ENCODE measurements at regions not wholly inside any gene's neighbourhood (a gene's known extent, or its start where the extent isn't known, plus 50 kb on each side); places are given as distances from the start of the nearest gene placed in this dataset.
"Not testable (repeated sequence)": the region's sequence is repeated elsewhere in the genome, so short reads cannot be mapped to it uniquely, and the experiment has no call there.

- H3K27me3 ChIP-seq (ENCODE audit: insufficient read depth, low read length); H3K9ac ChIP-seq (ENCODE audit: low read depth, low read length); H3K36me3 ChIP-seq (ENCODE audit: insufficient read depth, low read length): not testable (repeated sequence)
Measured at GRCh38 chr5:105602406-105602805, 2039.8 kb upstream of the NUDT12 start.

GRCh38 chr5:105593011-105593760 is 2030.6 kb upstream of the NUDT12 start:
- Histone ChIP-seq H3K9me3 (ENCODE audit: insufficient read depth, low read depth, low read length) (no peaks in the 10 kb centered on the region), H3K9ac (ENCODE audit: low read depth, low read length) (no peak overlapping the region), H3K36me3 (ENCODE audit: insufficient read depth, low read length) (no peaks in the 10 kb centered on the region), H3K27ac (ENCODE audit: low read depth, low read length) (no peak overlapping the region), H3K4me3 (ENCODE audit: low read length) (no peak overlapping the region), H3K4me1 (ENCODE audit: insufficient read depth, low read length) (no peaks in the 10 kb centered on the region), H3K27me3 (ENCODE audit: insufficient read depth, low read length) (no peaks in the 10 kb centered on the region)
- WGBS = 97% methylated on average over 5 of the region's 6 CpGs

More at GRCh38 chr5:105602406-105602805, 2039.8 kb upstream of the NUDT12 start:
- not testable (repeated sequence) for H3K4me1 ChIP-seq (ENCODE audit: insufficient read depth, low read length); H3K4me3 ChIP-seq (ENCODE audit: low read length); H3K27ac ChIP-seq (ENCODE audit: low read depth, low read length)
- peaks cover 18% of the 10 kb centered on the region; the same call in 1 of the 2 replicates for H3K9me3 ChIP-seq (ENCODE audit: insufficient read depth, low read depth, low read length)

- Histone ChIP-seq H3K27me3 (ENCODE audit: insufficient read depth, low read length) (no peaks in the 10 kb centered on the region), H3K9me3 (ENCODE audit: insufficient read depth, low read depth, low read length) (no peaks in the 10 kb centered on the region), H3K36me3 (ENCODE audit: insufficient read depth, low read length) (no peaks in the 10 kb centered on the region), H3K4me1 (ENCODE audit: insufficient read depth, low read length) (no peaks in the 10 kb centered on the region), H3K4me3 (ENCODE audit: low read length) (no peak overlapping the region), H3K9ac (ENCODE audit: low read depth, low read length) (no peak overlapping the region), H3K27ac (ENCODE audit: low read depth, low read length) (no peak overlapping the region)
- WGBS = 93% methylated on average over 4 of the region's 6 CpGs
Measured at GRCh38 chr5:105587963-105588662, 2025.5 kb upstream of the NUDT12 start.

GRCh38 chr5:105581988-105582690 is 2019.5 kb upstream of the NUDT12 start:
- Histone ChIP-seq H3K27ac (ENCODE audit: low read depth, low read length) (no peak overlapping the region), H3K4me3 (ENCODE audit: low read length) (no peak overlapping the region), H3K27me3 (ENCODE audit: insufficient read depth, low read length) (no peaks in the 10 kb centered on the region), H3K36me3 (ENCODE audit: insufficient read depth, low read length) (no peaks in the 10 kb centered on the region), H3K9ac (ENCODE audit: low read depth, low read length) (no peak overlapping the region), H3K4me1 (ENCODE audit: insufficient read depth, low read length) (no peaks in the 10 kb centered on the region), H3K9me3 (ENCODE audit: insufficient read depth, low read depth, low read length) (no peaks in the 10 kb centered on the region)
- WGBS = 77% methylated on average over 6 of the region's 7 CpGs

GRCh38 chr5:105573575-105573974 is 2011.0 kb upstream of the NUDT12 start:
- Histone ChIP-seq H3K4me3 (ENCODE audit: low read length) (no peak overlapping the region), H3K36me3 (ENCODE audit: insufficient read depth, low read length) (no peaks in the 10 kb centered on the region), H3K27ac (ENCODE audit: low read depth, low read length) (no peak overlapping the region), H3K27me3 (ENCODE audit: insufficient read depth, low read length) (no peaks in the 10 kb centered on the region), H3K9me3 (ENCODE audit: insufficient read depth, low read depth, low read length) (no peaks in the 10 kb centered on the region), H3K9ac (ENCODE audit: low read depth, low read length) (no peak overlapping the region), H3K4me1 (ENCODE audit: insufficient read depth, low read length) (no peaks in the 10 kb centered on the region)

- Histone ChIP-seq H3K9ac (ENCODE audit: low read depth, low read length) (no peak overlapping the region), H3K4me3 (ENCODE audit: low read length) (no peak overlapping the region), H3K4me1 (ENCODE audit: insufficient read depth, low read length) (no peaks in the 10 kb centered on the region), H3K36me3 (ENCODE audit: insufficient read depth, low read length) (no peaks in the 10 kb centered on the region), H3K27ac (ENCODE audit: low read depth, low read length) (no peak overlapping the region), H3K9me3 (ENCODE audit: insufficient read depth, low read depth, low read length) (no peaks in the 10 kb centered on the region), H3K27me3 (ENCODE audit: insufficient read depth, low read length) (no peaks in the 10 kb centered on the region)
- 100% methylated on average over 1 of the region's 1 CpG for WGBS
Measured at GRCh38 chr5:105565531-105565930, 2002.9 kb upstream of the NUDT12 start.

- Histone ChIP-seq H3K4me3 (ENCODE audit: low read length) (no peak overlapping the region), H3K36me3 (ENCODE audit: insufficient read depth, low read length) (no peaks in the 10 kb centered on the region), H3K9ac (ENCODE audit: low read depth, low read length) (no peak overlapping the region), H3K9me3 (ENCODE audit: insufficient read depth, low read depth, low read length) (no peaks in the 10 kb centered on the region), H3K27me3 (ENCODE audit: insufficient read depth, low read length) (no peaks in the 10 kb centered on the region), H3K27ac (ENCODE audit: low read depth, low read length) (no peak overlapping the region), H3K4me1 (ENCODE audit: insufficient read depth, low read length) (no peaks in the 10 kb centered on the region)
- WGBS = 97% methylated on average over 8 of the region's 8 CpGs
Measured at GRCh38 chr5:105563842-105564241, 2001.3 kb upstream of the NUDT12 start.

- Histone ChIP-seq H3K27me3 (ENCODE audit: insufficient read depth, low read length) (no peaks in the 10 kb centered on the region), H3K9me3 (ENCODE audit: insufficient read depth, low read depth, low read length) (no peaks in the 10 kb centered on the region), H3K9ac (ENCODE audit: low read depth, low read length) (no peak overlapping the region), H3K4me1 (ENCODE audit: insufficient read depth, low read length) (no peaks in the 10 kb centered on the region), H3K36me3 (ENCODE audit: insufficient read depth, low read length) (no peaks in the 10 kb centered on the region), H3K4me3 (ENCODE audit: low read length) (no peak overlapping the region), H3K27ac (ENCODE audit: low read depth, low read length) (no peak overlapping the region)
- 88% methylated on average over 3 of the region's 4 CpGs for WGBS
Measured at GRCh38 chr5:105554568-105555169, 1992.1 kb upstream of the NUDT12 start.

- Histone ChIP-seq H3K27ac (ENCODE audit: low read depth, low read length) (no peak overlapping the region), H3K4me3 (ENCODE audit: low read length) (no peak overlapping the region), H3K4me1 (ENCODE audit: insufficient read depth, low read length) (peaks cover 8% of the 10 kb centered on the region; the same call in 1 of the 2 replicates), H3K27me3 (ENCODE audit: insufficient read depth, low read length) (no peaks in the 10 kb centered on the region), H3K36me3 (ENCODE audit: insufficient read depth, low read length) (no peaks in the 10 kb centered on the region), H3K9me3 (ENCODE audit: insufficient read depth, low read depth, low read length) (no peaks in the 10 kb centered on the region), H3K9ac (ENCODE audit: low read depth, low read length) (no peak overlapping the region)
- 83% methylated on average over 1 of the region's 1 CpG for WGBS
Measured at GRCh38 chr5:105544300-105544699, 1981.7 kb upstream of the NUDT12 start.

GRCh38 chr5:105536675-105537074 is 1974.1 kb upstream of the NUDT12 start:
- no peaks in the 10 kb centered on the region for H3K4me1 ChIP-seq (ENCODE audit: insufficient read depth, low read length)
- no peak overlapping the region for H3K27ac ChIP-seq (ENCODE audit: low read depth, low read length)
- H3K9ac ChIP-seq (ENCODE audit: low read depth, low read length) = no peak overlapping the region
- H3K9me3 ChIP-seq (ENCODE audit: insufficient read depth, low read depth, low read length) = no peaks in the 10 kb centered on the region
- H3K4me3 ChIP-seq (ENCODE audit: low read length) = no peak overlapping the region
- no peaks in the 10 kb centered on the region for H3K36me3 ChIP-seq (ENCODE audit: insufficient read depth, low read length)
- H3K27me3 ChIP-seq (ENCODE audit: insufficient read depth, low read length) = no peaks in the 10 kb centered on the region

GRCh38 chr5:105530716-105531261 is 1968.2 kb upstream of the NUDT12 start:
- H3K36me3 ChIP-seq (ENCODE audit: insufficient read depth, low read length) = no peaks in the 10 kb centered on the region
- no peaks in the 10 kb centered on the region for H3K4me1 ChIP-seq (ENCODE audit: insufficient read depth, low read length)
- H3K4me3 ChIP-seq (ENCODE audit: low read length) = no peak overlapping the region
- H3K9me3 ChIP-seq (ENCODE audit: insufficient read depth, low read depth, low read length) = peaks cover 6% of the 10 kb centered on the region; the same call in 1 of the 2 replicates
- H3K27ac ChIP-seq (ENCODE audit: low read depth, low read length) = no peak overlapping the region
- H3K27me3 ChIP-seq (ENCODE audit: insufficient read depth, low read length) = no peaks in the 10 kb centered on the region
- WGBS = 92% methylated on average over 3 of the region's 3 CpGs
- H3K9ac ChIP-seq (ENCODE audit: low read depth, low read length) = no peak overlapping the region

Measured in HUES64 (cell line).